GM18507 (cell line): ENCODE measurements at regions not wholly inside any gene's neighbourhood (a gene's known extent, or its start where the extent isn't known, plus 50 kb on each side); places are given as distances from the start of the nearest gene placed in this dataset.

Source experiments
- DNase-seq: peaks from one replicate; pipeline ENCODE4 v3.0.0; 2011; ENCODE audit warnings: low read depth; ENCODE audit not compliant: insufficient read length; ENCODE audit errors: extremely low spot score
- FAIRE-seq: peaks from 2 replicates; lab custom pipeline; 2011; peaks lifted over from hg19 to GRCh38; lab: Jason Lieb, UNC

DNA sequence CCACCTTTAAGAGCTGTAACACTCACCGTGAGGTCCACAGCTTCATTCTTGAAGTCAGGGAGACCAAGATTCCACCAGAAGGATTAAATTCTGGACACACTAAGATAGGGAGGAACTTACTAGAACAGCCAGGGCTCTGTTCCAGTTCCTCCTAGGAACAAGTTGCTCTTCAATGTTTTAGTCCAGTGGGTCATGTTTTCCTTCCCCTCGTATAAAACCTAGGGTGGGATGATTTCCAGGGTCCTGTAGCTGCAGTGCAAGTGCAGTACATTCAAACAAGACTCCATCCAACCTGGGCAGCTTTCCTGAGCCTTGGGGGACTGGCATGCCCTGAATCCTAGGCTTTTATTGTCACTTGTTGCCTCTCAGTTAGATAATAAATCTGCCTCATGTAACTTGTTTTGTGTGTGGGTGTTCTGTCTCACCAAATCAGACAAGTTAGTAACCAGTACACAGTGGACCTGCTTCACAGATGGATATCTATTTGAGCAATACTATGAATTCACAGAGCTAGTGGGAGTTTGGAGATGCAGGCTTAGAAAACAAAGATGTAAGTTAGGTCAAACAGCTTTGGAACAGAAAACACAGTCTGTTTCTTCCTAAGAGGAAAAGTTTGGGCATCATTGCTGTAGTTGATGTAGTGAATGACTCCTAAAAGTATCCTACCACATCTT is 405.6 kb downstream of the GABRG2 start:
- no peak for DNase-seq
- FAIRE-seq: no peak

DNA sequence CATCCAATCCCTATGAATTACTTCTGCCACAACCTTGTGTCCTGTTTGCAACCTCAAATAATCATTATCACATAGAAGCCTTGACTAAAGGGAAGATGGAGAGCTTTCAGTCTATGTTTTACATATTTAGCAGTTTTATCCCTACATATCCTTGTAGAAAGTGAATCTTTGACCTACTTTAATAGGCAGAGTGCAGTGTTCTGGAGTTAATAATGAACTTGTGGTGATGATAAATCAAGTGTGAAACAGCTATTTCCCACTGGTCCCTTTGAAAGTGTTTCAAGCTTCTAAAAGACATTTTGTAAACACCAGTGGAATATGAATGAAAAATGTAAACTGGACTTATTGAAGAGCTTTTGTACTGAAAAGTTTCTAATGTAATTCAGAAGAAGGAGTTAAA is 406.7 kb downstream of the GABRG2 start:
- DNase-seq (no peak), FAIRE-seq (no peak)

DNA sequence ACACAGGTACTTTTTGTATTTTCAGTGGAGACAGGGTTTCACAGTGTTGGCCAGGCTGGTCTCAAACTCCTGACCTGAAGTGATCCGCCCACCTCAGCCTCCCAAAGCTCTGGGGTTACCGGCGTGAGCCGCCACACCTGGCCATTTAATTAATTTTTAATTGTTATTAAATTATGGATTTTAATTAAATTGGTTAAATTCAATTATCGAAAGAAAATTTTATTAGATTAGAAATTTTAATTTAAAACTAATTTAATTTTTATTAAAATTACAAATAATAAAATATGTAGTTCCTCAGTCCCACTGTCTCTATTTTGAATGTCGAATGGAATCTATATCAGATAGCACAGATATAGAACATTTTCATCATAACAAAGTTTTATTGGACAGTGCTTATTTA is 416.5 kb downstream of the GABRG2 start:
- DNase-seq (no peak), FAIRE-seq (no peak)

DNA sequence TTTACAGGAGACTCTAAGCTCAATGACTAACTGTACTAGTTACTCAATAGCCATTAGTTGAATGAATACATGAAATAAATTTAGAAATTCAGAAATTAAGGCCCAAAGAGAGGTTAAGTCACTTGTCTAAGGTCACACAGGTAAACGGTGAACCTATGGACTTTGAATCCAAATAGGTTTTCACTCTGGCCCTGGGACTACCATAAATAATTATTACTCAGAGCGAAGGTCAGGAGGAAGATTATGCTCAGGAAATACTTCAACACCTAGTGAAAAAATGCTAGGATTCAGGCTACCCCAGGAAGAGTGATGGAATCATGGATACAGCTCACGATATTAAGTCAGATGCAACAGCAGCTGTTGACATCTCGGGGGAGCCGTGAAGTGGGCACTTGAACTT is 417.4 kb downstream of the GABRG2 start:
- FAIRE-seq (no peak), DNase-seq (no peak)

DNA sequence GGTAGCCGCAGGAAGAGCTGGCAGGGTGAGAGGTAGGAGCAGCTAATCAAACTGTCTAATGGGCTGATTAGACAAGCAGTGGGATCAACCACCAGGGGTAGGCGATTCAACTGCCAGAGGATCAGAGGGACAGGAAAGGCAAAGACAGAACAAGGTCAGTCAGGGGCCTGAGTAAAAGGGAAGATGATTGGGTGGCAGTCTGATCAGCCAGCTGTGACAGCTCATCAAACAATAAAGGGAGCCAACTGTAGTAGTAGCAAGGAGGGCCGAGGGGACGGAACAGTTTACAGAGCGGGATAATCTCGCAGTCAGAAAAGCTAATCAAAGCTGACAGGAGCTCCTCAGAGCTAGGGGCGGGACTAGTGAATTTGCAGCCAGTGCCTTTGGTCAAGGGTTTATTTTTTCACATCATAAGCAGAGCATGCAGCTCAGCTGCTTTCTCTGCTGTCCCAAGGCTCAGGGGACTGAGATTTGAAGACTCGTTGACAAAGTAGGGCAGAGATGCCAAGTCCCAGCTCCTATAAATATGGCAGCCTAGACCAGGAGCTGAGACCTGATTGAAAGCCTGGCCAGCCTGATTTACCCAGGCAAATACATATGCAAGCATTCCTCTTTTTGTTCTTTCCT is 418.2 kb downstream of the GABRG2 start:
- FAIRE-seq: no peak
- DNase-seq: no peak

DNA sequence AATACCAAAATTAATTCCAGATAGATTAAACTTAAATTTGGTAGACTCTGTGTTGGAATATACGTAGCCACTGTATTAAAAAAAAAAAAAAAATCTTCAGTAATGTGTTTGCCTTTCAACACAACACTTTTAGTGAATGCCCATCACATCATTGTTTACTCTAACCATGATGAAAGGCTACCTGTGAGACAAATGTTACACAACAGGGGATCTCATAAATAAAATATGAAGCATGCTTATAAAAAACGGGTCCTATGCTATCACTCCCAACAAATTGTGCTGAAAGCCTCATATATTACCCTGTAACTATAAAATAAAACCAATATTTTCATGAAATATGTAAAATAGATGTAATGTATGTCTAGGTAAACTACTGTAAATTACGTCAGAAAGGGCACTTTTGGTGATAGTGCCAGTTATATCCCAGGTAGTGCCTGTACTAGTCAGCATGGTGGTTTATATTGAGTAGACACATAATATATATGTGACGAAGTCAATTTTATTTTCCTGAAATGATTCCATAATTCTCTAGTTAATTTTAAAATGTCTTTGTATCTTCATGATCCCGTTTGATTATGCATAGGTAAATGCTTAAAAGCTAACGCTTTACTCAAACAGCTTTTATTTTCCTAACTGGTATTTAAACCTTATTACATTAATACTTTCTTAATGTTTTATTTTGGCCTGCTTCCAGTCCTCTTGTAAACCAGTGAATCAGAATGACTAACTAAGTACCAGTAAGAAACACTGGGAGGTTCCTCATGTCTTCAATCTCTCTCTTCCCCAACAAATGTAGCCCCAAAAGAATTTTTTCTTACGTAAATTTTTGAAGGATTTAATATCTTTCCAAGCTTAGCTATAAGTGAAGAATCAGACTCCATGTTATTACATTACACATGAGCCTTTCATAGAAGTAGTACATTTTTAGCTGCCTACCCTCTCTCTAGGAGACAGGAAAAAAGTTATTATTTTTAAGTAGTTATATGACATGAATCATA is 420.3 kb downstream of the GABRG2 start:
- no peak for FAIRE-seq
- no peak for DNase-seq

DNA sequence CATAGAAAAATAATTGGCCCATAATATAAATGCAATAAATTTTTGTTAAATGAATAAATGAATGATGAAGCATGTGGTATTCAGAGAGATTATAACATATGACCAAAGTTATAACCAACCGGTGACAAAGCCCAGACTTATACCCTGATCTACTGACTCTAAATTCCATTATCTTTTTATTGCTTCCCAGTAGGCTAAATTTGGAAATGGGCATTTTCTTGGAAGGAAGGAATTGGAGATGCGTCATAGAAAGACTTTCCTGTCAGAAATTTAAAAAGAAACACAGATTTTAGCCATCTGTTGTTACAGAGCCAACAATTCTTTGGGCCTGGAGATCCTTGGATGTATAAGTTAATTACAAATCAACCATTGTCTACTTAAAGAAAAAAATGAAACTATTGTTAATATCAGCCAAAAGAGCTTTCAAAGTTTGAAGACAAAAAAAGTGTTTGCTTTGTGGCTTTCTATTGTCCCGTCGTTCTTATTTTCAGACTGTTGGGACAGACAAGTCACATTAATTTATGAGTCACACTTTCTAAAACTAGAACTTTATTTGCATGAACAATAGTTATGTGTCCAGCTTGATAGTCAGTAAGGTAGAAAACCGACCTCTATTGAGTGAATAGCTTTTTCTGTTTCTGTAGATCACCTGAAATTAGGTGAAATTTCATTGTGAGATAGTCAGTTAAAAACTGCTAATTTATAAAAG is 428.7 kb downstream of the GABRG2 start:
- DNase-seq (no peak), FAIRE-seq (no peak)

DNA sequence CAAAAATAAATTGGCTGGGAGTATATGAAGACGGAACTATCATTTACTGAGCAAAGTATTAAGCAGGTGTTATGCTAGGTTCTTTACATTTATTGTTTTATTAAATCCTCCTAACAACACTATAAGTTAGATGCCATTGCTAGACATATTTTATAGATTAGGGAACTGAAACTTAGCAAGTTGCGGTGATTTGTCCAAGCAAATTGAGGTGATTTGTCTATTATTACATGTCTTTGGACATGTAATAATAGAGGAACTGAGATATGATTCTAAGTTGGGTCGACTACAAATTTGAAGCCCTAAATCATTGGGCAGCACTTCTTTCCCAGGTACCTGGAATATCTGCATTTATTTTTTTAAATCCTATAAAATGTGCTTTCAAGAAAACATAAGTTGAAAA is 429.9 kb downstream of the GABRG2 start:
- no peak for DNase-seq
- FAIRE-seq: no peak

DNA sequence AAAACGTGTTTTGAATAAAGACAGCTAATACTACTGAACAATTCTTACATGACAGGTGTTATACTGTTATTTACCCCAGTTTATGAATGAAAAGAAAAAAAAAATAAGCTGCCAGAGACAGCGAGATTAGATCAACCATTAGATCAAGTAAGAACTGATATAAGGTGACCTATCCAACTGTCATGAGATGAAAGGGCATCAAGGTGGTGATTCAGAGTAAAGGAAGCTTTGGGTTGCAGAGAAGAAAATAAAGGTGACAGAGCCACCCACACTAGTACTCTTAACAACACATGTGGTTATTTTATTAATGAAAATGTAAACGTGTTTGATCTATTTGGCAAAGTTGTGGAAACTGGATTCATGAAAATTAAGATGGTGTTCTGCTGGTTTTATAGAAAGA is 435.2 kb downstream of the GABRG2 start:
- FAIRE-seq: no peak
- DNase-seq: no peak

DNA sequence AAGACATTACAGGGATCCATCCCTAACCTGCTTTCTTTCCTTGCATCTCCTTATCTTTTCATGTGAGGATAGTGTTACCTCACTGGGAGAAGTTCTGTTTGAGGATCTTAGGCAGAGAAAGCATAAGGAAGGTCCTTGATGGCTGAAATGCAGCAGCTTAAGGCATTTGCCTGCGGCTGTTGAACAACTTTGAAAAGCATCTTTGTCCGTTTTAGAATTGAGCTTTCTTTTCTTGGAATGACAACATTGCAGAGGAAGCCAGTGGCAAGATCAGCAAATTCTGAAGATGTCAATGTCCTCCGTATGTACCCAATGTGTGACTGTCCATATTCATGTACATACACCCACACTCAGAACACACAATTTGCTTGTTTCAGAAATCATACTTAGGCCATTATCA is 436.2 kb downstream of the GABRG2 start:
- DNase-seq: no peak
- no peak for FAIRE-seq

DNA sequence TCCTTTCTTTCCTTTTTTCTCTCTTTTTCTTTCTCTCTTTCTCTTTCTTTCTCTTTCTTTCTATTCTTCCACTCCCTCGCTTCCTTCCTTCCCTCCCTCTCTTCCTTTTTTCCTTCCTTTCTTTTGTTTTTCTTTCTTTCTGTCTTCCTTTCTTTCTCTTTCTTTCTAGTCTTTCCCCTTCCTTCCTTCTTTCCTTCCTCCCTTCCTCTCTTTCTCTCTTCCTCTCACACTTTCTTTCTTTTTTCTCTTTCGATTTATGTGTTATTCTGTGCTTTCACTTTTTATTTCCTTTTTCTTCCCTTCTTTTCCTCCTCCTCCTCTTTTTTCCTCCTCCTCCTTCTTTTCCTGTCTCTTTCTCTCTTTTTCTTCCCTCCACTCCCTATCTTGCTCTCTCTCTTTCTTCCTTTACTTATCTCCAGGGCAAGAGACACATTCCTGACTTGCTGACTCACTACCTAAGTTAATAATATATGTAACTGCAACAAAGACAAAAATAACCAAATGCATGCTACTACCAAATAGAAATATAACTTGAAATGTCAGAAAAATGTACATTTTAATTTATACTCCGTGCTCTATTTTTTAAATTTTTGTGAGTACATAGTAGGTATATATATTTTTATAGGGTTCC is 445.5 kb downstream of the GABRG2 start:
- no peak for FAIRE-seq

DNA sequence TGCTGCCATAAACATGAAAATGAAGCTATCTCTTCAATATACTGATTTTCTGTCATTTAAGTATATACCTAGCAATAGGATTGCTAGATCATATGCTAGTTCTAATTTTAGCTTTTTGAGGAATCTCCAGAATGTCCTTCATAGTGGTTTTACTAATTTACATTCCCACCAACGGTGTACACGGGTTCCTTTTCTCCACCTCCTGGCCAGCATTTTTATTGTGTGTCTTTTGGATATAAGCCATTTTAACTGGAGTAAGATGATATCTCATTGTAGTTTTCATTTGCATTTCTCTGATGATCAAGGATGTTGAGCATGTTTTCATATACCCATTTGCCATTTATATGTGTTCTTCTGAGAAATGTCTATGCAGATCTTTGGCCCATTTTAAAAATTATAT is 446.5 kb downstream of the GABRG2 start:
- DNase-seq: no peak
- no peak for FAIRE-seq

More for the DNA sequence above, 445.5 kb downstream of the GABRG2 start:
- no peak for DNase-seq

DNA sequence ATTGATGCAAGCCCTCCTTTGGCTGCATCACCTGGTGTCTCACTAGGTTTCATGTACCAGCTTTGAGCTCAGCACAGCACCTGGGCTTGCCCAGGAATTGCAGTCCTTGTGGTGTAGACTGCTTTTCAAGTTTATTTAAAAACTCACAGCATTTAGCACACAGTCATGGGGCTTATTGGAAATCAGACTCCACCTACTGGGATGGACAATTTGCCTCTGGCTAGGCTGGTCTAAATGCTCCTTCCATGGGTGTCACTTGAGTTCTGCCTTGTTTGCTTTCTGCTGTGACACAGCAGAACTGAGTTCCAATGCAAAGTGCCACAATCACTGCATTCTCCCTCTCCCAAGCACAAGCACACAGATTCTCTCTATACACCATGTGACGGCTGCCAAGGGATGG is 453.3 kb downstream of the GABRG2 start:
- FAIRE-seq (no peak), DNase-seq (no peak)

DNA sequence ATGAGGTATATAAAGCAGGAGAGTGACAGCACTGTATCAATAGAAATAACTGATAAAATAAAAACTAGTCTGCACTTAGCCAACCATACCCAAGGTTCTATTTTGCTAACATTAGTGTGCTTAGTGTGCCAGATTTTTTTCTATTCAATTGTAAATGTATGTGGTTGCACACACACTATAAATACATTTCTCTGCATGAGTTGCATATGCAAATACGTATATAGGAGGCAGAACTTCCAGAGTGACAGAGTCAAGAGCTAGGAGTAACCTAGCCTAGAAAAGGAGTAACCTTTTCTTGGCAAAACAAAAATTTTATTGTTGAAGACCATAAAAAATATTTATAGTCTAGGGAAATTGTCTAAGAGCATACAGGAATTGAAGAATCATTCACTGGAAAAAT is 461.6 kb downstream of the GABRG2 start:
- DNase-seq (no peak), FAIRE-seq (no peak)

DNA sequence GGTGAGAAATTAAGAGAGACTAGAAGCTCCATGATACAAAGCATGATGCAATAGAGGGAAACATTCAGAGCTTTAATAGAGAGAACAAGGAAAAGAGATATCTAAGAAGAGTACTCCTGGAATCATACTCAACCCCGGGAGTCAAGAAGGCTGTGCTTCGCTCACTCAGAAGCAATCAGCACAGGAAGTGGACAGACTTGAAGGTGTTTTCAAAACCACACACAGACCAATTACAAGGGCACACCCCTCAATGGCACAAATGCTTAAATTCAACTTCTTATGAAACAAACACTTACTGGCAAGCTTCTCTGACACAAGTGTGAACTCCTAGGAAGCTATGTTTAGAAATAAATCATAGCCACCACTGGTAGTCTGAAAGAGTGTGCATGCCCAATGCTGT is 462.3 kb downstream of the GABRG2 start:
- FAIRE-seq (no peak), DNase-seq (no peak)

DNA sequence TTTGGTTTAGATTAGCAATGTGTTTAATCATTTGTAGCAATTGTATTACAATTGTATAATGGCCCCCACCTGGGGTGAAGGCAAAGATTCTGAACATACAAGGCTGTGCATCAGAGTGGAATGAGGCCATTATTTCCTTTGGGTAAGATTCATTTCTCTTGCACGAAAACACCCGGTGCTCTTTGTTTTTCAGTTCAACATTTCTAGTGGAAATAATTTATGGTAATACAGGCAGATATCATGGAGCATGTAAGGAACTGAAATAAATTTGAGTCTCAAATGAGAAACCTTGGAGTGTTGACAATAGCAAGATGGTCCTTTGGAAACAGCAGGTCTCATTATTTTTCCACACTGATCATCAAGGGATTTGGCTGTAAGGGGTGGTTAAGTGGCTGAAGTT is 475.9 kb downstream of the GABRG2 start:
- no peak for FAIRE-seq
- no peak for DNase-seq

DNA sequence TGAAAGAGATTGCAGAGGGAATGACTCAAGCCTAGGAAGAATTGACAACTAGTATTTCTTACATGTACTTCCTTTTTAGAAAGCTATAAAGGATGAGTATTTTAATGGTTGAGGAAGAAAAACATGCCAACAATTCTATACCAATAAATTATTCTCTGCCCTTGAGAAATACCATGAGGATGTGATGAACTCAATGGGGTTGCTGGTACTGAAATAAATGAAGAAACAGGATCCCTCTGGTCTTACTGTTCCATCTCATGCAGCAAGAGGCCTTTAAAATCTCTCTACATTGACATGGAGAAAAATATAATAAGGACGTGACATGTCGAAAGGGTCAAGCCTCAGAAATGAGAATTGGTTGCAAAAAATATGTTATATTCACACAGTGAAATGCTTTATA is 477.3 kb downstream of the GABRG2 start:
- FAIRE-seq (no peak), DNase-seq (no peak)

DNA sequence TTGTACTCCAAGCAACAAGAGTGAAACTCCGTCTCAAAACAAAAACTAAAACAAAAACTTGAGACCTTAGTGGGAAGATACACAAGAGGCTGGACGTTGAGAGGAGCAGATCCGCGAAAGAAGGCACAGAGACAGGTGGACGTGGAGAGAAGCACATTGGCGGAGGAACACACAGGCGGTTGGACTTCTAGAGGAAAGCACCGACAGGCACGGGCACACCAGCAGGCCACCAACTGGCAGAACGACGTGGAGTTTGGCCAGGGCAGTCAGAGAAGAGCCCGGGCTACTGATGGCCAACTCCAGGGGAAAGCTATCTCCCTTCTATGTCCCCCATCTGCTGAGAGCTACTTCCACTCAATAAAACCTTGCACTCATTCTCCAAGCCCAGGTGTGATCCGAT is 482.7 kb downstream of the GABRG2 start:
- DNase-seq (no peak), FAIRE-seq (no peak)

DNA sequence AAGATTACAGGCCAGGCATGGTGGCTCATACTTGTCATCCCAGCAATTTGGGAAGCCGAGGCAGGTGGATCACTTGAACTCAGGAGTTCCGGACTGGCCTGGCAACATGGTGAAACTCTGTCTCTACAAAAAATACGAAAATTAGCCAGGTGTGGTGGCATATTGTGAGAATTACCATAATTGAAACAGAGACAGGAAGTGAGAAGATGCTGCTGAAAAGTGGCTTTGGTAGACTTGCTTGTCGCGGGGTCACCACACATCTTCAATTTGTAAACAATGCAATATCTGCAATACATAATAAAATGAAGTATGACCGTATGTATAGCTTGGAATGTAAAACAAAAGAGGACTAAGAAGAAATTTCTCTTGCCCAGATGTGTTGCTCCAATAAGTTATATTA is 490.5 kb downstream of the GABRG2 start:
- DNase-seq: no peak
- no peak for FAIRE-seq
